Vagina (tissue), 2 donors: ENCODE measurements at regions not wholly inside any gene's neighbourhood (a gene's known extent, or its start where the extent isn't known, plus 50 kb on each side); places are given as distances from the start of the nearest gene placed in this dataset.
A peak's percentile ranks its signal among the peaks of the same experiment; 100 is the strongest.

ENCODE experiments used
- POLR2A ChIP-seq, 2 donors: fragments of 450-650 bp; IDR thresholded peaks; one replicate each; pipeline ENCODE4 v1.6.1; 2017; ENCODE audit warnings: antibody characterized with exemption in 2 of 2, mild to moderate bottlenecking in 2 of 2, moderate library complexity in 2 of 2
- POLR2AphosphoS5 ChIP-seq, 2 donors: sonication (generic); formaldehyde crosslinking; IDR thresholded peaks; one replicate each; pipeline ENCODE4 v1.9.0; 2017; ENCODE audit warnings: antibody characterized with exemption in 2 of 2, mild to moderate bottlenecking in 2 of 2, low read depth in 1 of 2; ENCODE audit not compliant: insufficient read depth in 1 of 2
- TF ChIP-seq, protein P1 (sequence below), 3 experiments: fragments of 450-650 bp in 2 of 3; fragments of 200-600 bp in 1 of 3; sonication (generic) in 1 of 3; IDR thresholded peaks; one replicate each; pipeline ENCODE4 v1.5.1; 2017 to 2019; ENCODE audit warnings: antibody characterized with exemption in 3 of 3, mild to moderate bottlenecking in 2 of 3, moderate library complexity in 2 of 3

DNA sequence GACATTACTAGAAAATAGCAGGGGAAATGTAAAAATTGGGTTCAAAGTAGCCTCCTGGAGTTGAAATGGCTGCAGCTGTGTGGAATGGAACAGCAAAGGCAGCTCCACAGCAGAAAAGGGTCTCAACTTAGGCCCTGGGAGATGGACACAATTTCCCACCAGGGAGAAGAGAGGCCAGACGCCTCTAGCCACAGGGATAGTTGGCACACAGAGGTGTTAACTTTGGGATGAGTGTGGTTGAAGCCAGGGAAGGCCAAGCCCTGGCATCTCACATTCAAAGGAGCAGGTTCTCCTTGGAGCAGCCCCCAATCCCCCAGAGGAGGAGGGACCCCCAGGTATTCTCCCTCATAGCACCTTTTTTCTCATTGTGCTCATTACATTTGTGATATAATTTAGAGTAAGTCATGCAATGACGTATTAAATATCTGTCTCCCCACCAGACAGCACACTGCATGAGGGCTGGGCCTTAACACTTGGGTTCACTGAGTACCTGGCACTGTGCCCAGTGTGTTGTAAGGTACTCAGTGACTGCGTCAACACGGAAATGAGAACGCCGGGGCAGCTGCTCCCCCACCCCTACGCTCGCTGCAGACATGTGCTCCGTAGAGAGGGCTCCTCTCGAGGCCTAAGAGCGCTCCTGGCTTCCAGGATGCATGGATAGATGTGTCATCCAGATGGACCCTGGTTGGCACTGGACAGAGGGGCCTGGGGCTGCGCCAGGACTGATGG is 76.0 kb upstream of the CD93 start:
- TF ChIP-seq, protein P1, sequence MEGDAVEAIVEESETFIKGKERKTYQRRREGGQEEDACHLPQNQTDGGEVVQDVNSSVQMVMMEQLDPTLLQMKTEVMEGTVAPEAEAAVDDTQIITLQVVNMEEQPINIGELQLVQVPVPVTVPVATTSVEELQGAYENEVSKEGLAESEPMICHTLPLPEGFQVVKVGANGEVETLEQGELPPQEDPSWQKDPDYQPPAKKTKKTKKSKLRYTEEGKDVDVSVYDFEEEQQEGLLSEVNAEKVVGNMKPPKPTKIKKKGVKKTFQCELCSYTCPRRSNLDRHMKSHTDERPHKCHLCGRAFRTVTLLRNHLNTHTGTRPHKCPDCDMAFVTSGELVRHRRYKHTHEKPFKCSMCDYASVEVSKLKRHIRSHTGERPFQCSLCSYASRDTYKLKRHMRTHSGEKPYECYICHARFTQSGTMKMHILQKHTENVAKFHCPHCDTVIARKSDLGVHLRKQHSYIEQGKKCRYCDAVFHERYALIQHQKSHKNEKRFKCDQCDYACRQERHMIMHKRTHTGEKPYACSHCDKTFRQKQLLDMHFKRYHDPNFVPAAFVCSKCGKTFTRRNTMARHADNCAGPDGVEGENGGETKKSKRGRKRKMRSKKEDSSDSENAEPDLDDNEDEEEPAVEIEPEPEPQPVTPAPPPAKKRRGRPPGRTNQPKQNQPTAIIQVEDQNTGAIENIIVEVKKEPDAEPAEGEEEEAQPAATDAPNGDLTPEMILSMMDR (IDR thresholded peaks at IDR 0.05), result no peak
- TF ChIP-seq POLR2A (IDR thresholded peaks at IDR 0.05) (no peak), POLR2AphosphoS5 (IDR thresholded peaks at IDR 0.05; ENCODE audit: insufficient read depth in 1 of 2, low read depth in 1 of 2) (peak in 1 of 2 donors; percentile 56)
